NCI-H1105 (cell line): ENCODE measurements at regions not wholly inside any gene's neighbourhood (a gene's known extent, or its start where the extent isn't known, plus 50 kb on each side); places are given as distances from the start of the nearest gene placed in this dataset.
"Not testable (repeated sequence)": the region's sequence is repeated elsewhere in the genome, so short reads cannot be mapped to it uniquely, and the experiment has no call there.

ENCODE experiments used
- DNase-seq: peaks from one replicate; lab custom pipeline; 2025; lab: John Stamatoyannopoulos, UW

DNA sequence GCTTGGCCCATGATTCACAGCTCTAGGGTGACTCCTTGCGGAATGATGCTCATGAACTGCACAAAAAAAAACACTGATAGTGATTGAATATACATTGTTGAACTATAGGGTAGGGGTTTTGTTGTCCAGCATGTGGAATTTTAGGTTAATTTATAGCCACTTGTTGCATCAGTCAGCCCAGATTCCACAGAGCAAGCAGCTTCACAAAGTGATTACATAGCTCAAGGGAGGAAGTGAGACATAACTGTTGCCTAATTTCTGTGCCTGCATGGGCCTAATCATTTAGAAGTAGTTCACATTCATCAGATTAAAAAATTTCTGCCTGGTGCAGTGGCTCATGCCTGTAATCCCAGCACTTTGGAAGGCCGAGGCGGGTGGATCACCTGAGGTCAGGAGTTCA lies 142.2 kb upstream of the ZNF722 start:
- not testable (repeated sequence) for DNase-seq

- no peak for DNase-seq
These were observed 131.5 kb upstream of the ZNF722 start for GRCh38 chr7:63867127-63867526.

- DNase-seq: not testable (repeated sequence)
These were observed 124.4 kb upstream of the ZNF722 start for GRCh38 chr7:63874242-63874641.

DNA sequence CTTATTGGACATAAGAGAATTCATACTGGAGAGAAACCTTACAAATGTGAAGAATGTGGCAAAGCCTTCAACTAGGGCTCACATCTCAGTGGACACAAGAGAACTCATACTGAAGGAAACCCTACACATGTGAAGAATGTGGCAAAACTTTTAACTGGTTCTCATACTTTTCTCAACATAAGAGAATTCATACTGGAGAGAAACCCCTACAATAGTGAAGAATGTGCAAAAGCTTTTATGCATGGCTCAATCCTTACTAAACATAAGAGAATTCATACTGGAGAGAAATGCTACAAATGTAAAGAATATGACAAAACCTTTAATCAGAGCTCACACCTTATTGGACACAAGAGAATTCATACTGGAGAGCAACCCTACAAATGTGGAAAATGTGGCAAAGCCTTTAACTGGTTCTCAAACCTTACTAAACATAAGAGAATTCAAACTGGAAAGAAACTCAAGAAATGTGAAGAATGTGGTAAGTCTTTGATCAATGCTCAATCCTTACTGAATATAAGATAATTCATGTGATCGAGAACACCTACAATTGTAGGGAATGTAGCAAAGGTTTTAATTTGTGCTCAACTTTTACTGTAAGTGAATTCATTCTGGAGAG lies 121.8 kb upstream of the ZNF722 start:
- no peak for DNase-seq

GRCh38 chr7:63887031-63887430 lies 111.6 kb upstream of the ZNF722 start:
- DNase-seq: no peak

DNA sequence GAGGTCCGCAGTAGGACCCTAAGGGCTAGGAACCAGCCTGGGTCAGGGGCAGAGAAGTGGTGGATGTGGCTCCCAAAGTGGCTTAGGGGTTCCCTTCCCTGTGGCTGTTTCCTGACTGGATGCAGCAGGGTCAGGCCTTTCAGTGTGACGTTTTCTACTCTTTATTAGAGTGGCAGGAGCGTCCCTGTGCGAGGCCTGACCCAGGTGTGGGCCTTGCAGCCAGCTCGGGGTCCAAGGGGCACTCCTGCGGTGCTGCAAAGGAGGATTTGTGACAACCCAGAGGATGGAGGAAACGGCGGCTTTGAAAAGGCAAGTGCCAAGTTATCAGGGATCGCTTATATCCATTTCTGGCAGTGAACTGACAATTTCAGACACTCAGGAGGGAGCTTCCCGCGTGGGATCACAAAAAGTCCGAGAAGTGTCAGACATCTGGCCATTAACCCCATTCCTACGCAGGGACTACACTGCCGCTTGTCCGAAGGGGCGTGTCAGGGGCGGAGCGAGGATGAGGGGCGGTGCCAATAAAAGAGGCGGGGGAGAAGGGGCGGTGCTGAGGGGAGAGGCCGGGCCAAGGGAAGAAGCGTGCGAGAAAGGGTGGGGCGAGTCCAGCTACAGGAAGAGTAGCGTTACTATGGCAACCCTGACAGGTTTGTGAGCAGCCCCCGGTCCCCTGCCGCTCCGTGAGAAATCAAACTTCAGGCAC lies 98.8 kb upstream of the ZNF722 start:
- DNase-seq: peak; percentile 66

- peak; percentile 94 for DNase-seq
These were observed 98.0 kb upstream of the ZNF722 start for GRCh38 chr7:63900394-63901203.

- DNase-seq: not testable (repeated sequence)
These were observed 97.5 kb upstream of the ZNF722 start for GRCh38 chr7:63901204-63901506.

DNA sequence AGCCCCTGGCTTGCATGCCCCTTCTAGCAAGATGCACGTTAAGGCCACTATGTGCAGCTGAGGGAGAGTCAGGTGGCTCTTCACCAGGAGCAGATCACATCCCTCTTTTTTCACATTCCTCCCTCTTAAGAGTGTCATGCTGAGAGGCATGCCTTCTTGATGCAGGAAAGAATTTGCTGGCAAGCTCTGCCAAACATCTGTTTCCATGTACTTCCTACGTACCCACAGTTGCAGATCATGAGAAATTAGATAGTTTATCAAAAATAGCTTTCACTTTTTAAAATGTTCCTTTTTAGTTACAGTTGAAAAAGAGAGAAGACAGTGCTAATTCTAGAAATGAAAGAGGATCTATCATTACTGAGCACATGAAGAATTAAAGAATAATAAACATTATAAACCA lies 79.7 kb upstream of the ZNF722 start:
- no peak for DNase-seq

- no peak for DNase-seq
These were observed 73.4 kb upstream of the ZNF722 start for GRCh38 chr7:63925262-63925625.

GRCh38 chr7:63925626-63926460 lies 72.8 kb upstream of the ZNF722 start:
- peak; percentile 94 for DNase-seq

DNA sequence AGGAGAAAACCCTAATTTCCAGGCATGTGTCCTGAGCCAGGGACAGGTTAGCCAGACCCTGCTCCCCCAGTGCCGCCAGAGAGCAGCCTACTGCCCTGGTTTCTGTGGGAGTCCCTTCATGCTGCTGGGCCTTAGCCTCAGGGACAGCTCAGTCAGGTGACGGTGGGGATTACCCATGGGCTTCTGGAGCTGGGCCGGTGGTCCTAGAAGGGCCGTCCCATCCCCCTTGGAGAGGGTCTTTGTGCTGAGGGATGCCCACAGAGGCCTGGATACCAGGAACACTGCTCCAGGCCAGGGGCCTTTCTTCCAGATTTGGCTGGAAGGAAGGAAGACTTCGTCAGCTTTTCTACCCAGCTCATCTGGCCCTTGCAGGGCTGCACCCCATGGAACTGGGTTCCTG lies 71.4 kb upstream of the ZNF722 start:
- no peak for DNase-seq

DNA sequence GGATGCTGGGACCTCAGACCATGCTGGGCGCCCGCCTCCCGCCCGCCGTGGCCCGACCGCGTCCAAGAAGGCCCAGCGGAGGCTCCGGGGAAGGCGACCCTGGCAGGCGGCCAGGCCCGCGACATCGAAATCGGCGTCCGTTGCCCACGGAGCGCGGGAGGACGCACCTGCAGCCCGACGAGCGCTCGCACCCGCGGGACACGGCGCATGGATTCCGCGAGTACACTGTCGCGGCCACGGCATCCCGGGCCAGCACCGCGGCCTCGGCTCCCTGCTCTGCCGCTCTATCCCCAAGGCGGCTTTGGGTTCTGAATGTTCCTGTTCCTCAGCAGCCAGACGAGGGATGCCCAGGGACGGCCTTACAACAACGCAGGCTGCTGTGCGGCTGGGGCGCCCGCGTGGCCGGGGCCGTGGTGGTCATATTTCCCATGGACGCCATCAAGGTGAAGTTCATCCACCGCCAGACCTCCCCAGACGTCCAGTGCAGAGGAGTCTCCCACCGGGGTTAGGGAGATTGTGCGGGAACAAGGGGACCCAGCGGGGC lies 67.5 kb upstream of the ZNF722 start:
- no peak for DNase-seq

DNA sequence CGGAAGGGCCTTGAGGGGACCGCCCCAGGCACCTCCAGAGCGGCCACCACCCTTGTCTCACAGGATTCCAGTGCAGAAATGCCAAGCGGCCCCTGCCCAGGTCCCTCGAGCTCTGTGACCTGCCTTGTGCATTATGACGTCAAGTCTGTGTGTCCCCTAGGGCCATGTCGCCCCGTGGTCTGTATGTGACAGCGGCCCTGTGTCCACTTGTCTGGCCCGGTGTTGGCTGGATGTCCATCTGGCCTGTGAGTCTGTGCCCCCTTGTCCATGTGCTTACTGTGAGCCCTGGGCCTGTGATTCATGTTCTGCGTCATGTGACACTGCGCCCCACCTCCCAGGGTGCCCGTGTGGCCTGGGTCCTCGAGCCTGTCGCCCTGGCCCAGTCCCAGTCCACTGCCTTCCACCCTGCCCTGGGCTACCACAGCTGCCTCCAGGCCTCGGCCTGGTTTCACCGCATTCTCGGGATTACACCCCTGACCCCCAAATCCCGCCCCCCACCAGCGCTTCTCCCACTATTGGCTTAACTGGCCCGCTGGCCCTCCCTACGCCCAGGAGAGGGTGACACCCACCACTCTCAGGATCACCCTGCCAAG lies 66.6 kb upstream of the ZNF722 start:
- DNase-seq: no peak
